ENCODE measurements at regions not wholly inside any gene's neighbourhood (a gene's known extent, or its start where the extent isn't known, plus 50 kb on each side); places are given as distances from the start of the nearest gene placed in this dataset.
"Not testable (repeated sequence)": the region's sequence is repeated elsewhere in the genome, so short reads cannot be mapped to it uniquely, and the experiment has no call there.

DNA sequence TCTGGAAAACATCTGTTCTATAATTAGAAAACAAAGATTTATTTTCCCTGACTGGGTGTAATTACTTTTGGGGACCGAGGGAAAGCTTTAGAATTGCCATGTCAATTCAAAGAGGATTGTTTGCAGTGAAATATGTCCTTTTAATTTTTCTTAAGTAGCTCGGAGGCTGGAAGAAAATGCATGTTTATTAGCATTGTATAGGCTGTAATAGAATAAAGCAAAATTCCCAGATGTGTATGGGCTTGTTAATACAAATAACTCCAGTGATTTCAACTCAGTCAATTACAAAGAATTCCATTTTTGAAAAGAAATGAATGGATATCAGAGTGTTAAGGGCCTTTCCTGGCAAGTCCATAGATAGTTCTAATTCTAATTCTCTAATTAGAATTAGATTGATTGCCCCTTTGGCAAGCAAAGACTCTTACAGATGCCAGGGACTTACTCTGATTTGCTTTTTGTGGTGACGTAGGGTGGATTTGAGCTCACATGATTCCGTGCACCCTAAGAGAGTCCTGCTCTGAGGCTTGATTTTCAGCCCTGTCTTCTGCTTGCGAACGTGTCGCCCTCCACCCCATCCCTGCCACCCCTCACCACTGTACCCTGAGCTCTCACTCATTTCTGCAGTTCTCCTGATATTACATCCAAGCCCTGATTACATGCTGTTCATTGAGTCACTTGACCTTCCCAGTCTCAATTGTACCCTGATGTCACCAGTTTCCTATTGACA lies 70.0 kb upstream of the FAM20A start:
- DNase-seq (ENCODE audit: low read depth in 4 of 4, low spot score in 3 of 4), result no peak

DNA sequence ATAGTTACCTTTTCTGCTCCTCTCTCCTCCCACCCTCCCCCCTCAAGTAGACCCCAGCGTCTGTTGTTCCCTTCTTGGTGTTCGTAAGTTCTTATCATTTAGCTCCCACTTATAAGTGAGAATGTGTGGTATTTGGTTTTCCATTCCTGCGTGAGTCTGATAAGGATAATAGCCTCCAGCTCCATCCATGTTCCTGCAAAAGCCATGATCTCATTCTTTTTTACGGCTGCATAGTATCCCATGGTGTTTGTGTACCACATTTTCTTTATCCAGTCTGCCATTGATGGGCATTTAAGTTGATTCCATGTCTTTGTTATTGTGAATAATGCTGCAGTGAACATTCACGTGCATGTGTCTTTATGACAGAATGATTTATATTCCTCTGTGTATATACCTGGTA lies 65.3 kb upstream of the FAM20A start:
- not testable (repeated sequence) for DNase-seq (ENCODE audit: low read depth in 4 of 4, low spot score in 3 of 4)

DNA sequence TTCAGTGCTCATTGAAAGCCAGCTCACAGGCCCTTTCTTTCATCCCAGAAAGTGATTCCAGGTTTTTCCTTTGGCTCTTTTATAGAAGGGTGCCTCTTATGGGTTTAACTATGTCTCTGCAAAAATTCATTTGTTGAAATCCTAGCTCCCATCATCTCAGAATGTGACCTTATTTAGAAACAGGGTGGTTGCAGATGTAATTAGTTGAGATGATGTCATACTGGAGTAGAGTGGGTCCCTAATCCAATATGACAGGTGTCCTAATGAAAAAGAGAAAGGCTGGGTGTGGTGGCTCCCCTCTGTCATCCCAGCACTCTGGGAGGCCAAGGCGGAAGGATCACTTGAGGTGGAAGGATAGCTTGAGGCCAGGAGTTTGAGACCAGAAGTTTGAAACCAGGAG lies 64.2 kb upstream of the FAM20A start:
- no peak for DNase-seq (ENCODE audit: low read depth in 4 of 4, low spot score in 3 of 4)

DNA sequence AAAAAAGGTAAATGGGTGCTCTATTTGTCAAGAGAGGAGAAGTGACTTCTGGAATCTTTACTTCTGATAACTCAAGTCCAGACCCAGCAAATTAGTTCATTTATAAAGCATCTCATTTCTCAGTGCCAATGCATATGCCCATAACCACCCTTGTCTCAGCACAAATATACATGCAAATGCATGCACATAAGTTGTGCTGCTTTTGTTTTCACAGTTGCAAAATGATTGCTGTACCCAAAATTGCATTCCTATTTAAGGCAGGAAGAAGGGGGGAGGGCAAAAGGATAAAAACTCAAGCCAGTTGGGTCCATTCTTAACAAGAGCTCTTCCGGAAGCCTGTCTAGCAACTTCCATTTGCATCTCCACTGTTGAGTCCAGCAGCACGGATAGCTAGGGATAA lies 61.3 kb upstream of the FAM20A start:
- DNase-seq (ENCODE audit: low read depth in 4 of 4, low spot score in 3 of 4), result no peak

DNA sequence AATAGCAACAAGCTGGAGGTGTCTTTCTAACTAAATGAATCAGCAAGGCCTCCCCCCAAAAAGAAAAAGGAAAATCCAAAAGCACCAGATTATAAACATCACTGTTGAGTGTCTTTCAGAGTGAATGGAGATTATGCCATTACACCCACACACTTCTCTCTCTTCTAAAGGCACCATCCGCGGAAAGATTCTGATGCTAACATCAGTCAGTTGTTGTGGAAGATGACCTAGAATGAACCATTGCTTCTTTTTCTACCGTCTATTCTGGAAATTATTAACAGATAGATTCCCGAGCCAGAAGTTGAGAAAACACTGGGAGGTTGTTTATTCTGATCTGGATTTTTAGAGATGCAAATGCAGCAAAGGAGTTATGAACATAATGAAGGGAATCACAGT lies 60.9 kb upstream of the FAM20A start:
- no peak for DNase-seq (ENCODE audit: low read depth in 4 of 4, low spot score in 3 of 4)

DNA sequence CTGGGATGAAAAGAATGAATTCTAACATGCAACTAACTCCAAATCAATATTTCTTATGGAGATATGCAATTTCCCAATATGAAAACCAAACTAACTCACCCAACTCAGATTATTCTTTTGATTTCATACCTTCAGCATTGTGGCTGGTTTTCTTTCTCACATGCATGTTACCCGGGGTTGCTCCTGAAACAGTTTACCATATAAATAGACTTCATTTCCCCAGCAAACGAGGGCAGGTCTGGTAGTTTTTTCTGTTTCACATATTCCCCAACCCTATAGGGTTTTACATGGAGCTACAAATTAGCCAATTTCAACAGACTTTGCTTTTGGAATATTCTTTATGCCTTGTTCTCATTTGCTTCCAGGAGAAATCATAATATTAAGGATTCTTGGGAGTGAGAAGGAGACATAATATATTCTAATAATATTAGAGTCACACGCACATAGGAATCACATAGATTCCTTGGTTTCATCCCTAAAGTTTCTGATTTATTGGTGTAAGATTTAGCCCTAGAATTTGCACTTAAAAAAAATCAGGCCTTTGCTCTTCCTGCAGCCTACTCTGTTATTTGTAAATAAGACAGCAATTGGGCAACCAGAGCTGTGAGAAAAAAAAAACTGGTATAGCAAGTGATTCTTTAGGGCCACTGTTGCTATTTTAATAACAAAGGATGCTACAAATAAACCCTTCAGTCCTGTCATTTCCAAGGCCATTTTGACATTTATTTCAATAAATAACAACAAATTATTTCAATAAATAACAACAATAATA lies 60.3 kb upstream of the FAM20A start:
- no peak for DNase-seq (ENCODE audit: low read depth in 4 of 4, low spot score in 3 of 4)

DNA sequence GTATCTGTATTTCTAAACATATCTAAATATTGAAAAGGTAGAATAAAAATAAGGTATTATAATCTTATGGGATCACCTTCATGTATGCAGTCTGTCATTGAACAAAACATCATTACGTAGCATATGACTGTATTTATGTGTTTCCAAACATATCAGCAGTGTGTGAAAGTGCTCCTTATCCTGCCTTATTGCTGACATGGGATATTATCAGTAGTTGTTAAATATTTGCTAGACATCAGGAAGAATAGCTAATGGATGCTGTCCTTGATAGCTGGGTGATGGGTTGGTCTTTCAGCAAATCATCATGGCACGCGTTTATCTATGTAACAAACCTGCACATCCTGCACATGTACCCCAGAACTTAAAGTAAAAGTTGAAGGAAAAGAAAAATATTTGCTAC lies 59.1 kb upstream of the FAM20A start:
- DNase-seq (ENCODE audit: low read depth in 4 of 4, low spot score in 3 of 4), result no peak

DNA sequence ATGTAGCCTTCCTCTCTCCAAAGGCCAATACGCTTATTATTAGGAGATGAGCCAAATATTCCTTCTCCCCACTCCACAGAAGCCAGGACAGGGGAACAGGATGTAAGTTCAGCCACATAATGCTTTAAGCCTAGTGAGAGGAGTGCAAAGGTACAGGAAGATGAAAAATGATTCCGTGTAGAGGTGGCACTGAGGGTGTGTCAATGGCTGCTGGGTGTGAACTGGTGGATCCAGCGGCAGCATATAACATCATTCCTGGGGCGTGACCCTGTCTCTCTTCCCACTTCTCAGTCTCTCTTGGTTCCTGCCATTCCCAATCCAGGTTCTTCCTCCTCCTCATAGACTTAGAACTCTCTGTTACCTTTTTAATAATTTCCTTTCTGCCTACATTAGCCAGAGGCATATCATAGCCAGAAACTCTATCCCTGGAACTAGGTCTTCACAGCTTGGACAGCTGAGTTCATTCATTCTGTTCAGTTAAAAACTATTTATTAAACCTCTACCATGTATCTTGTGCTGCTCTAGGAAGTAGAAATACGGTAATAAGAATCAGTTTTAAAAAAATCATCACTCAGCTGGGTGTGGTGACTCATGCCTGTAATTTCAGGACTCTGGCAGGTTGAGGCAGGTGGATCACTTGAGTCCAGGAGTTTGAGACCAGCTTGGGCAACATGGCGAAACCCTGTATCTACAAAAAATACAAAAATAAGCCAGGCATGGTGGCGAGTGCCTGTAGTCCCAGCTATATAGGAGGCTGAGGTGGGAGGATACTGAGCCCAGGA lies 58.0 kb upstream of the FAM20A start:
- no peak for DNase-seq (ENCODE audit: low read depth in 4 of 4, low spot score in 3 of 4)

DNA sequence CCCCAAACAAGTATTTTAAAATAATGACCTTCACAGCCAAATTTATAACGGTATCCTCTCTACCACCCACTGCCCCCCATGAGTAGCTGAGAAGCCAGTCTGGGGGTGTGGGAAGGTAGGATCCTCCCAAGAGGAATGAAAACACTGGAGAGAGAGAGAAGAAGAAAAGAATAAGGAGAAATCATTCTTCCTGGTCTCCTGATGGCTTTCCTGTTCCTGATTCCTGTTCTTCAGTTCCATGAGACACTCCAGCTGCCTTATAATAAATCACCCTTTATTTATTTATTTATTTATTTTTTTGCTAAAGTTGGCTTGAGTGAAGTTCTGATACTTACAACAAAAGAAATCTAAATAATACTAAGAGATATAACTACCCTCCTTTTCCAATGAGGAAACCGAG lies 56.4 kb upstream of the FAM20A start:
- DNase-seq (ENCODE audit: low read depth in 4 of 4, low spot score in 3 of 4), result no peak

DNA sequence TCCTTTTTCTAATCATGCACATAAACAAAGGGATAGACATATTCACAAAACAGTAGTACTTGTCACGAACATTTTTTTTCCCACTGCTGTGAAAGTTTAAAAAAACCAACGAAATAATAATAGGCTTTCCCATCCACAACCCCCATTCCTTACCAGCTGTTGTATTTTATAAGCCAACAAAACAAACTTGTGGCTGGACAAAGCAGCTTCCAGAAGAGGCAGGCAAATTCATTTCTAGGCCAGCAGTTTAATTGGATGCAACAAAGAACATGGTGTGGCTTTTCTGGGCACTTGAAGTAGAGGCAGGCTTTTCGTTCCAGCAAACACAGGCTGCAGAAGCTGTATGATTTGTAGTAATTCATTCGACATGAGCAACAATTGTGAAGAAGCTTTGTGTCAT lies 56.0 kb upstream of the FAM20A start:
- DNase-seq (ENCODE audit: low read depth in 4 of 4, low spot score in 3 of 4), result no peak

DNA sequence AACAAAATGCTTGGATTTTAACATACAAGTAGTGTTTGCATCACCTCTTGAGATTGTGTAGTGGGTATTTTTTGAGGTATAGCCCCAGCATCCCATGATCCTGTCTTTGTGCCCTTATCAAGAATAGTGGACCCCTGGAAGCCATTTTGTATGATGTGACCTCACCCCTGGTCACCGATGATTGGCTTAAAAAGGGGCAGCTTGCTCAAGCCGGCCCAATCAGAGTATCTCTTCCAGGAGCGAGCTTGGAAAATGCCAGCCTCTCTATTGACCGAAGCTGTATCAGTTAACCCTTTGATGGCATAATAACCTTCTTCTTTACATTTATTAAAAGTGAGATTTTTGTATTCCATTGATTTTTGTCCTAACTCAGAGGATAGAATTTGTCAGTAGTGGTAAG lies 55.5 kb upstream of the FAM20A start:
- DNase-seq (ENCODE audit: low read depth in 4 of 4, low spot score in 3 of 4), result no peak
